AG04450 (cell line): ENCODE measurements at regions not wholly inside any gene's neighbourhood (a gene's known extent, or its start where the extent isn't known, plus 50 kb on each side); places are given as distances from the start of the nearest gene placed in this dataset.

Experiments used
- CTCF ChIA-PET: fragments of 300-600, 350-600 bp; formaldehyde crosslinking; extraction: SDS; loops from one replicate; lab custom pipeline; 2022; ENCODE audit warnings: antibody characterized with exemption, inconsistent platforms; lab: Charles Lee
- POLR2A ChIA-PET: fragments of 350-600 bp; formaldehyde crosslinking; extraction: SDS; loops from one replicate; lab custom pipeline; 2021; ENCODE audit warnings: antibody characterized with exemption, inconsistent platforms; lab: Yijun Ruan, JAX
- DNase-seq: peaks from one replicate; pipeline ENCODE4 v3.0.0-alpha.2; 2011; ENCODE audit warnings: low read depth, low spot score
- H3K27ac ChIP-seq: one replicate; pipeline ENCODE4 v1.5.1; 2012; ENCODE audit warnings: low read depth, low read length, control low read depth
- H3K27me3 ChIP-seq: one replicate; pipeline ENCODE4 v1.6.0; 2012; ENCODE audit warnings: low read length; ENCODE audit not compliant: control insufficient read depth, insufficient read depth
- H3K4me3 ChIP-seq: 2 replicates; pipeline ENCODE4 v1.5.1; 2011; ENCODE audit warnings: mild to moderate bottlenecking, low read depth, low read length, control low read depth
- H3K9me3 ChIP-seq: 2 replicates; pipeline ENCODE4 v1.5.1; 2012; ENCODE audit warnings: low read length; ENCODE audit not compliant: control insufficient read depth, insufficient read depth
- TF ChIP-seq, protein P1 (sequence below): IDR thresholded peaks from 2 replicates; pipeline ENCODE4 v1.5.1; 2011; ENCODE audit warnings: low read depth, low read length, control low read depth, inconsistent platforms

DNA sequence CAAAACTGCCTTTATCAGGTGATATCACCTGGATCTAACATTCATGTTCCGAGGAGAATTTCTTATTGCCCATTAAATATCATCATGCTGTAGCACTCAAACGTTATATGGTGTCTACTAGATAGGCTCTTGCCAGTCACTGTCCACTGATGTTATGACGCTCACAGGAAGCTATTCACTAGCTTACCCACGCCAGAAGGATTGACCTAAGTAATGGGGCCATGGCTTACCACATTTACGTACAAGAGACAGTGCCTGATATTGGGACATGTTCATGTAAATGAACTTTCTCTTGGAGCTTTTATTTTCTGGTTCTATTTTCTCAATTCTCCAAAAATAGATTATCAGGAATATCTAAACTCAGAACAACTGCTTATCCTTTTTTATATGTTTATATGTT, 91.7 kb upstream of the NAALADL2 start:
- H3K27me3 ChIP-seq: no peaks in the 10 kb centered on the region
- H3K27ac ChIP-seq: no peak overlapping the region
- ChIA-PET POLR2A (no interaction called here), CTCF (no interaction called here)
- DNase-seq: no peak
- no peaks in the 10 kb centered on the region for H3K9me3 ChIP-seq
- TF ChIP-seq, protein P1, sequence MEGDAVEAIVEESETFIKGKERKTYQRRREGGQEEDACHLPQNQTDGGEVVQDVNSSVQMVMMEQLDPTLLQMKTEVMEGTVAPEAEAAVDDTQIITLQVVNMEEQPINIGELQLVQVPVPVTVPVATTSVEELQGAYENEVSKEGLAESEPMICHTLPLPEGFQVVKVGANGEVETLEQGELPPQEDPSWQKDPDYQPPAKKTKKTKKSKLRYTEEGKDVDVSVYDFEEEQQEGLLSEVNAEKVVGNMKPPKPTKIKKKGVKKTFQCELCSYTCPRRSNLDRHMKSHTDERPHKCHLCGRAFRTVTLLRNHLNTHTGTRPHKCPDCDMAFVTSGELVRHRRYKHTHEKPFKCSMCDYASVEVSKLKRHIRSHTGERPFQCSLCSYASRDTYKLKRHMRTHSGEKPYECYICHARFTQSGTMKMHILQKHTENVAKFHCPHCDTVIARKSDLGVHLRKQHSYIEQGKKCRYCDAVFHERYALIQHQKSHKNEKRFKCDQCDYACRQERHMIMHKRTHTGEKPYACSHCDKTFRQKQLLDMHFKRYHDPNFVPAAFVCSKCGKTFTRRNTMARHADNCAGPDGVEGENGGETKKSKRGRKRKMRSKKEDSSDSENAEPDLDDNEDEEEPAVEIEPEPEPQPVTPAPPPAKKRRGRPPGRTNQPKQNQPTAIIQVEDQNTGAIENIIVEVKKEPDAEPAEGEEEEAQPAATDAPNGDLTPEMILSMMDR: no peak
- no peak overlapping the region for H3K4me3 ChIP-seq

DNA sequence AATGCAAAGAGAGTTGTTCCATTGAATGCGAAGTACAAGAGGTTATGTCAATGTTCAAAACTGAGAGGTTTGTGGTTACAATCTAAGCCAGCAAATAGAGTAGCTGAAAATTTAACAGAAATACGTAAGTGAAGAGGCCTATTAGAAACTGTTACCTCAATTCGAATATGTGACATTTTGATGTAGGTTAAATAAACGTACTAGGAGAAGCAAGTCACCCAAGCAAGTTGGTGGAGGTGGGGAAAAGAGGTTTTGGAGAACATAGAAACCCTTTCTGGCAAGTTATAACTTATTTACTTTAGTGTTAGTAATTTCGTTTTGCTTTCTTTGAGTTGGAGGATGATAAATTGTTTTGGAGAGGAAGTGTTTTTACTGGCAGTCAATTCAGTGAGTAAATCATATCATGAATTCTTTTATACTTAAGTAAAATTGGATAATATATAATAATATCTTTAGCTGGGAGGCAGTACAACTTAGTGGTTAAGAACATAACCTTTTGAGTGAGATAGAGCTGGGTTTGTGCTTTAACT, 91.2 kb upstream of the NAALADL2 start:
- Histone ChIP-seq H3K9me3 (no peaks in the 10 kb centered on the region), H3K4me3 (no peak overlapping the region), H3K27me3 (no peaks in the 10 kb centered on the region), H3K27ac (no peak overlapping the region)
- DNase-seq: no peak
- CTCF ChIA-PET: no interaction called here
- TF ChIP-seq, protein P1: no peak
- POLR2A ChIA-PET: no interaction called here

DNA sequence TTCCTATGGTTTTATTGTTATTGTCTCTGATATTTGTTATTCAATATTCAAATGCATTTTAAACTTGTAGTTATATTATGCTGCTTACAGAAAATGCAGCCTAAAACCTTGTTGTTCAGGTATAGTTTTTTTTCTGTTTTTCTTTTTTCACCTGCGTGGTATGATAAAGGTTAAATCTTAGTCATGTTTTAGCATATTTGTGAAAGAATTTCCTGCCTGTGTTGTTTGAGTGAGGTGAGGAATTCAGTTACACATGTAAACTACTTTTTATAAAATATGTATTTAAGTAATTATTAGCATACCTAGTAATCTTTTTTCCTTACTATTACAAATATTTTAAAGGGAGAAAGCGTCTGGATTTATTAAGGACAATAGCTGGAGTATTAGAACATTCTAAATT, 90.0 kb upstream of the NAALADL2 start:
- CTCF ChIA-PET: no interaction called here
- POLR2A ChIA-PET: no interaction called here
- DNase-seq: no peak
- Histone ChIP-seq H3K27ac (no peak overlapping the region), H3K9me3 (no peaks in the 10 kb centered on the region), H3K27me3 (no peaks in the 10 kb centered on the region), H3K4me3 (no peak overlapping the region)
- TF ChIP-seq, protein P1: no peak

DNA sequence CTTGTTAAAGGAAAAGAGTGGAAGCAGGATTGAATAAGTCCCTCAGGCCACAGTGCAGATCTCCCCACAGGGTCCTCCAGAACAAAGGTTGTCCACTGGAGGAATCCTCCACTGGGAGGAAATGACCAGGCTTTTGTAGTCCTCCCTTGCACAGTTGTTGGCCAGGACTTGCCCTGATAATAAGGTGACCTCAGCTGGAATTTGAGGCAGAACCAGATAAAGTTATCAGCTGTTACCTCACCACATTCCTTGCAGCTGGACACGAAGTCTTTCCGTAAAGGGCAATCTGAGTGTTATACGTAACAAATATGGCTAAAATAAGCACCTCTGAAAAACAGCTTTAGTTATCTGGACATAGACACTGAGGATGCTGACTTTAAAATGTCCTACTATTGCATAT, 83.5 kb upstream of the NAALADL2 start:
- H3K27ac ChIP-seq: no peak overlapping the region
- H3K9me3 ChIP-seq: no peaks in the 10 kb centered on the region
- TF ChIP-seq, protein P1: no peak
- no peak for DNase-seq
- ChIA-PET POLR2A (no interaction called here), CTCF (no interaction called here)
- no peak overlapping the region for H3K4me3 ChIP-seq
- H3K27me3 ChIP-seq: no peaks in the 10 kb centered on the region

DNA sequence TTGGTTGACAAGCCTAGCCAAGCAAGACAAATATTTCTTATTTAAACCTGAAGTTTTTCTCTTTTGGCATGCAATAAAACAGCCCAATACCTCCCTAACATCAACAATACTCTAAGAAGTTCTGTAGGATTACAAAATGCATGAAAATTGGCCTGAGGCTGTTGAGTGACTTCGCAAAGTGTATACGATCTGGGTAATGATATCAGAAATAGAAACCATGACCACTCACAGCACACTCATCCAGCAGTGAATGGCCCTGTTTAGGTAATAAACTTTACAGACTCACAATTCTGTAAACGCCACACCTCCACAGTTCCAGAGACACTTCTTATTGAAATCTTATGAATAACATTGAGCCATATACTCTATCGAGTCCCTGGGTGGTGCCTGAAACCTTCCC, 83.0 kb upstream of the NAALADL2 start:
- no peak for DNase-seq
- ChIA-PET POLR2A (no interaction called here), CTCF (no interaction called here)
- H3K4me3 ChIP-seq: no peak overlapping the region
- no peaks in the 10 kb centered on the region for H3K9me3 ChIP-seq
- no peaks in the 10 kb centered on the region for H3K27me3 ChIP-seq
- TF ChIP-seq, protein P1: no peak
- no peak overlapping the region for H3K27ac ChIP-seq
